Muscle layer of colon (tissue), 2 donors: ENCODE measurements at regions not wholly inside any gene's neighbourhood (a gene's known extent, or its start where the extent isn't known, plus 50 kb on each side); places are given as distances from the start of the nearest gene placed in this dataset.

Experiments
- H3K27ac ChIP-seq: one replicate; pipeline ENCODE4 v1.7.0; 2013; ENCODE audit warnings: low read depth, mild to moderate bottlenecking, low read length, moderate library complexity
- H3K27me3 ChIP-seq, 2 donors: one replicate each; pipeline ENCODE4 v1.7.0; 2013; ENCODE audit warnings: low read length in 2 of 2, mild to moderate bottlenecking in 2 of 2; ENCODE audit not compliant: insufficient read depth in 2 of 2, control insufficient read depth in 1 of 2
- H3K36me3 ChIP-seq: one replicate; pipeline ENCODE4 v1.7.0; 2013; ENCODE audit warnings: mild to moderate bottlenecking, low read length; ENCODE audit not compliant: insufficient read depth
- H3K4me1 ChIP-seq: one replicate; pipeline ENCODE4 v1.7.0; 2013; ENCODE audit warnings: mild to moderate bottlenecking, low read length; ENCODE audit not compliant: insufficient read depth
- H3K4me3 ChIP-seq, 2 donors: one replicate each; pipeline ENCODE4 v1.7.0; 2013; ENCODE audit warnings: low read length in 2 of 2, low read depth in 1 of 2, mild to moderate bottlenecking in 1 of 2, moderate library complexity in 1 of 2
- H3K9ac ChIP-seq: one replicate; pipeline ENCODE4 v1.7.0; 2013; ENCODE audit warnings: low read length
- H3K9me3 ChIP-seq: one replicate; pipeline ENCODE4 v1.7.0; 2013; ENCODE audit warnings: mild to moderate bottlenecking, low read length
- donor health status: abdominal sarcoma.
- donor health status: Adenocarcinoma of cecum.

DNA sequence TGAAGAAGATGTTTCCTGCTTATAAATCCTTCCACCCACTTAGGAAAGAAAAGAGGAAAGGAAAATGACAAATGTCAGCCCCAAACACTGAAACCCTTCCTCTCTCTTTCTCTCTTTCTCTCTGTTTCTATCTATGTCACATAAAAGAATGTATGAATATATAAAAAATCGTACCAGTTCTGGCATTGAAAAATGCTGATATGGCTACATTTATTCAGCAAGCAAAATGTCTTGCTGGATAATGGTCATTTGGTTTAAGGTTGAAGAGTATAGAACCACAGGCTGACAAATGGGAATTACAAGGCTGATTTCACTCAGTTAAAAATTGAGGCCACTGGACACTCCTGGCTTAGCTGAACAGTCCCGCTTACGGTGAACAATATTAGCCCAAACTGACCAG, 335.9 kb downstream of the PARP8 start:
- Histone ChIP-seq H3K27me3 (no peaks in the 10 kb centered on the region), H3K4me1 (no peaks in the 10 kb centered on the region), H3K9me3 (peaks cover 4% of the 10 kb centered on the region), H3K4me3 (no peak overlapping the region), H3K36me3 (no peaks in the 10 kb centered on the region), H3K9ac (no peak overlapping the region), H3K27ac (no peak overlapping the region)

DNA sequence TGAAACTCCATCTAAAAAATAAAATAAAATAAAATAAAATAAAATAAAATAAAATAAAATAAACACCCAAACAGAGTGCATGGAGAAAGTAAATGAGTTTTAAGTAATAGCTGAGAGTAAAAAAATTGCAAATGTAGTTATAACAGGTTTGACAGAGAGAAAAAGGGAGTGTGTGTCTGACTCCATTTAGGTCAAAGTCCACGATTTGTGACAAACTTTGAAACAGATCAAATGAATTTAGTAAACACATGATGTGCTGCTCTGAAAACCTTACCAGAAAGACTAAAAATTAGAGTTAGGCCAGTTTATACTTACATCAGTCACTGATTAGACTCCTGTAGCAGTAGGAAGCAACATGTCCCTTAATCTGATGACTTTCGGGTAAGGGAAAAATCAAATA, 346.6 kb downstream of the PARP8 start:
- no peak overlapping the region for H3K9ac ChIP-seq
- H3K27ac ChIP-seq: no peak overlapping the region
- no peaks in the 10 kb centered on the region for H3K36me3 ChIP-seq
- no peaks in the 10 kb centered on the region for H3K4me1 ChIP-seq
- no peaks in the 10 kb centered on the region for H3K27me3 ChIP-seq
- no peak overlapping the region for H3K4me3 ChIP-seq
- H3K9me3 ChIP-seq: no peaks in the 10 kb centered on the region

DNA sequence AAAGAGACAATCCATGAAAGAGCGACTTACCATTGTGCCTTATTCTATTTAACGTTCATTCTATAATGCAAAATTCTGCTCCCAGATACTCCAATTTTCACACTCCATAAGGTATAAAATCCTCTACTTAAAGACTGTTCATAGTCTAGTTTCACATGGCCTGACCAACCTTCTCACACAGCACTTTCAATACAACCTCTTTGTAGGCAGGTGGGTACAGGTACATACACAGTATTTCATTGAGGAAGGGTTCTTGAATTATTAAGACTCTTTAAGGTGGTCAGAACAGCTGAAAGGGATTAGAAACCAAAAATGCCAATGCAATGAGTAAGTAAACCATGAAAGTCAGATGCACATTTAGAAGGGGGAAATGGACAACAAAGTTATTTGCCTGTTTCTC, 352.0 kb downstream of the PARP8 start:
- Histone ChIP-seq H3K36me3 (no peaks in the 10 kb centered on the region), H3K4me1 (no peaks in the 10 kb centered on the region), H3K9me3 (no peaks in the 10 kb centered on the region), H3K9ac (no peak overlapping the region), H3K27ac (no peak overlapping the region), H3K27me3 (no peaks in the 10 kb centered on the region), H3K4me3 (no peak overlapping the region)

DNA sequence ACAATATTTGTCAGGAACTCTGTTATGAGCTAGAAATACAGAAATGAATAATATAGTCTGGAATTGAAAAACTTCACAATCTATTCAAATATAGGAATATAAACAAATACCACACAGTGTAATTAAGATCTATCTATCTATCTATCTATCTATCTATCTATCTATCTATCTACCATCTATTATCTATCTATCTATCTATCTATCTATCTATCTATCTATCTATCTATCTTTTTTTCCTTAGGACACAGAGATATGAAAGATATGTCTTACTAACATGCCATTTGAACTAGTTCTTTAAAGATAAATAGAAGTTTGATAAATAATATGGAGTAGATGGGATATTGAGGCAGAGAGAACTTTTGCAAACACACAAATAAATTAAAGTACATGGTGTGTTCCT, 357.8 kb downstream of the PARP8 start:
- Histone ChIP-seq H3K36me3 (no peaks in the 10 kb centered on the region), H3K9ac (no peak overlapping the region), H3K27ac (no peak overlapping the region), H3K9me3 (no peaks in the 10 kb centered on the region), H3K4me1 (no peaks in the 10 kb centered on the region), H3K4me3 (no peak overlapping the region), H3K27me3 (no peaks in the 10 kb centered on the region)

DNA sequence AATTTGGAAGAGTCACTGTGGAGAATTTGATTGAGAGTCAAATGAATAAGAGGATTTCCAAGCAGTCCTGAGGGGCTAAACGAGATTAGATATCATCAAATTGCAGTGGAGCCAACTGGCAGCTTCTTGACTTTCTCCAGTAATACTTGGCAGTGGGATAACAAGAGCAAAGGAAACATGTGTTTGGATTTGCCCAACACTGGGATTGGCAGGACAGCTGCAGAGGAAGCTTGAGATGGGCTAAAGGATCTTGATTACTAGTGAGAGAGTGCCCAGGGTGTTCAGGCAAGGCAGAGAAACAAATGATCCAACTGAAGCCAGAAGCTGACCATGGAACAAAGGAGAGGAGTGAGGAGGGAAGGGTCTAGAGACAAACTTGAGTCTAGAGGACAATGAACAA, 356.0 kb upstream of the ISL1 start:
- Histone ChIP-seq H3K27ac (no peak overlapping the region), H3K9me3 (no peaks in the 10 kb centered on the region), H3K4me3 (no peak overlapping the region), H3K27me3 (no peaks in the 10 kb centered on the region), H3K36me3 (no peaks in the 10 kb centered on the region), H3K9ac (no peak overlapping the region), H3K4me1 (no peaks in the 10 kb centered on the region)

DNA sequence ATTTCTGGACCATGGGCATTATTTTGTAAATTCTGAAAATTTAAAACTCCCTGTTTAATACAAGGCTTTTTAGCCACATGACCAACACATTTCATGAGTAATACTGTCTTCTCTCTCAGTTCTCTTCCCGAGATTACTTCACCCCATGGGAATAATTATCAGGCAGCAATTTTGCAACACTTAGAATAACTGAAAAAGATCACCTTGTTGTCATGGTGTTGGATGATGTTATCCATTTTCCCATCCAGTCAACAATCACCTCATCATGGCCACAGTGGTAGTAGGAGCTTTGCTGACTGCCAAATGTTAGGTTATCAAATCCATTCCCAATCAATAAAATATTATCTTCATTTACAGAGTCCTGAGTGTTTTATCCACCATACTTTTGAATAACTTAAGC, 354.9 kb upstream of the ISL1 start:
- H3K27me3 ChIP-seq: no peaks in the 10 kb centered on the region
- H3K4me1 ChIP-seq: no peaks in the 10 kb centered on the region
- H3K27ac ChIP-seq: no peak overlapping the region
- no peak overlapping the region for H3K9ac ChIP-seq
- H3K4me3 ChIP-seq: no peak overlapping the region
- no peaks in the 10 kb centered on the region for H3K9me3 ChIP-seq
- H3K36me3 ChIP-seq: no peaks in the 10 kb centered on the region

DNA sequence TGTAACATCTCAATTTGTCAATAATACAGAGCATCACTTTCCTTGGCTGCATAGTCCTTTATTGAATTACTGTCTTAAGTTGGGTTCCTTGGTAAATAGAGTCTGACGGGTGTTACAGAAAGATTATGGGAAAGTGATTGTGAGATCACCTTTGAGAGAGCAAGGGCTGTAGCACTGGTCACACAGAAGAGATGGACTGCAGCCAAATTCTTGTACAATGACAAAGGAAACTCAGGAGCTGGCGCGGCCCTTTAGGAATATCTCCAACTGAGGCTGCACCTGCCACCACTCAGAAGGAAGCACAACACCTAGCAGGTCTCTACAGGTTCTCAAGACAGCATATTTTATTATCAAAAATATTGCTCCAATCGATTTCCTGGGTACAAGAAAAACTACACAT, 350.0 kb upstream of the ISL1 start:
- H3K27ac ChIP-seq: no peak overlapping the region
- no peak overlapping the region for H3K4me3 ChIP-seq
- H3K36me3 ChIP-seq: no peaks in the 10 kb centered on the region
- H3K4me1 ChIP-seq: no peaks in the 10 kb centered on the region
- no peaks in the 10 kb centered on the region for H3K9me3 ChIP-seq
- H3K27me3 ChIP-seq: no peaks in the 10 kb centered on the region
- no peak overlapping the region for H3K9ac ChIP-seq

DNA sequence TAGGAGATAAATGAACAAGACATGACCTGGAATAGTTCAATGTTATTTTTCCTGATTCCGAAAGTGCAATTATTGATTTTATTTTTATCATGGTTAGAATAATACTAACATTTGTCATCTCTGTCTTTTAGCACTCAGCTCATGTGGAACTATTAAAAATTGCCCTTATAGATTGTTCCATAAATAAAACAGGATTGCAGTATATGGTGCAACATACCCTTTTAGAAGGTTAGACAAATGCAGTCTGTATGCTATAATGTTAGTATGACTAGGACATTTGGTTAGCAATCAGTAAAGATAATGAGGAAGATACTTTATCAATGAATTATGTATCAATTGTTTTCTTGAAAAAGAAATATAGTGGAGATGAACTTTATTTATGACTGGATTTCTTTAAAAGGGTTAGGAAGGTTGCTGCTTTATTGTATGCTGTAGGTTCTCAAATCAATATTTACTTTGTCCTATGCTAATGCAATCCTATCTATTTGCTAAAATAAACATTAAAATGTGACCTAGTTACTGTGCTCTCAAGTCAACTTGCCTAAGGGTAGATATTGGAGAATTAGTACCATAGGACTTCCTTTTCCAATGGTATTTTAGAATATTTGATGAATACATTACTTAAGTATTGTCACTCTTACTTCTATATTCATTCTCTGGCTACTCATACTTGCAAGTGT, 348.9 kb upstream of the ISL1 start:
- H3K27me3 ChIP-seq: no peaks in the 10 kb centered on the region
- no peak overlapping the region for H3K9ac ChIP-seq
- H3K36me3 ChIP-seq: no peaks in the 10 kb centered on the region
- H3K27ac ChIP-seq: no peak overlapping the region
- no peaks in the 10 kb centered on the region for H3K4me1 ChIP-seq
- H3K9me3 ChIP-seq: no peaks in the 10 kb centered on the region
- no peak overlapping the region for H3K4me3 ChIP-seq

DNA sequence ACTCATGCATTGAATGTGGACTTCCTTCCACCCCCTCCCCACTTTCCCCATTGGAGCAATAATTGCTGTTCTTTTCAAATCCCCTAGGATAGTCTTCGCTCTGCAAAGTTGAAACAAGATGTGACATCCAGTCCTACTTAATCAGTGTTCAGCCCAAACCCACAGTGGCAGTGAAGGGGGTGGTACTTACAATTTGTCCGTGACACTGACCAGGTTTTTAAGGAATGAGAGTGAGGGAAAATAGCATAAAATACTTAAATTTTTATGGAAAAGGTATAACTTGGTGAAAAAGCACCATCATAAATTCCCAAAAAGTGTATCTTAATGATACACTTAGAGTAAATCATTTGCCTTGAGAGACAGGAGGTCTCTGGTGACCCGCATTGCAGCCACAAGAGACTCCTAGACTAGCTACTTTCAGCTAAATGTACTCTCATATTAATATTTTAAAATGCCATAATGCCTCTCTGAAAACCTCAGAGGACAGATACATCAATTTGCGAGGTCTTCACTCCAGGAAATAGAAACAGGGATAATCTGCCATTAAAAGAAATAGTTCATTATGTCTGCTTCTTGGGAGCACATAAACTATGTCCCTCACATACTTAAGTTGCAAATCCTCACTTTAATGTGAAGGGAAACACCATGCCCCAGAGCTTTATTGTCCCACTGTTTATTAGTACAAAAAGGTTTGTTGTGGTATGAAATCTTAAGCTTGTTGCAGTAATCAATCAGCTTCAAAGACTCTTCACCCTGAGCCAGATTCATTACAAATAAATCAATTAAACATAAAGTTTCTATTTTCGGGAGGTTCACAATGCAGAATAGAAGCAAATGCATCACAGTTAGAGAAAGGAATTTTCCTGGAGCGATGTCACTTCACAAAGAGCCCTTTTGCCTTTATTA, 343.6 kb upstream of the ISL1 start:
- Histone ChIP-seq H3K9me3 (no peaks in the 10 kb centered on the region), H3K27me3 (no peaks in the 10 kb centered on the region), H3K9ac (no peak overlapping the region), H3K4me1 (no peaks in the 10 kb centered on the region), H3K4me3 (no peak overlapping the region), H3K27ac (no peak overlapping the region), H3K36me3 (no peaks in the 10 kb centered on the region)

DNA sequence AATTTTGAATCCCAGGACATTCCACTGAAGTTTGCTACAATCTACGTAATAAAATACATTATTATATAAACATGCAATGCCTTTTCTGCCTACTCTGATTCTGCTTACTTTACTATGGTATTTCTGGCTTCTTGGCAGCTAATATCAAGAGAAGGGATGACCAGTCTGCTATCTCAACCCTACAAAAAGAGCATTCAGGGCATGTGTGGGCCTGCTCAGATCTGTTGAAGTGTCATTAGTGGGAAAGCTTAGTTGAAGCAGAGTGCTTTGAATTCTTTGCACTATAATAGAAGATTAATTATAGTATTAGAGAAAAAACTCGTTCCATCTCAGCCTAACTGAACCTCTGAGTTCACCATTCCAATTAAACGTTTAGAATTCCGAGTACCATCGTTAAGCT, 339.5 kb upstream of the ISL1 start:
- H3K9me3 ChIP-seq: no peaks in the 10 kb centered on the region
- H3K4me3 ChIP-seq: no peak overlapping the region
- H3K36me3 ChIP-seq: no peaks in the 10 kb centered on the region
- no peak overlapping the region for H3K9ac ChIP-seq
- no peaks in the 10 kb centered on the region for H3K4me1 ChIP-seq
- H3K27ac ChIP-seq: no peak overlapping the region
- no peaks in the 10 kb centered on the region for H3K27me3 ChIP-seq

DNA sequence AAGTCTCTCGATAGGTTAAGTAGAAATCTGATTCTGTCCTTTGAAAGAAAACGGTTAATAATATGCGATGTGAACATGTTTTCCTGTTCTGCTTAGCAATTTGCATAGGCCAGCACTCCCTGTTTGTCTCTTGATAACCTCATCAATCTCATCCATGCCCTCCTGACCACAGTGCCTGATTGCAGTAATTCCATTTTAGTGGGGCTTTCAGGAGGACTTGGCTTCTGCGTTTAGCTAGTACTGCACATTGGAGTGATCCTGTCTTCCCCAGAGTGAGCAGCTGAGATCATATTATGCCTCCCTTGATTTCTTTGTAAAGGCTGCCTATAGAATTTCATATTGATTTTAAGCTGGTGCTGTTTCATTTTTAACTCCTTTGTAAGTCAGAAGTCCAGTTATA, 335.9 kb upstream of the ISL1 start:
- H3K9ac ChIP-seq: no peak overlapping the region
- H3K4me1 ChIP-seq: no peaks in the 10 kb centered on the region
- no peaks in the 10 kb centered on the region for H3K36me3 ChIP-seq
- H3K27me3 ChIP-seq: no peaks in the 10 kb centered on the region
- H3K27ac ChIP-seq: no peak overlapping the region
- H3K4me3 ChIP-seq: no peak overlapping the region
- H3K9me3 ChIP-seq: no peaks in the 10 kb centered on the region

DNA sequence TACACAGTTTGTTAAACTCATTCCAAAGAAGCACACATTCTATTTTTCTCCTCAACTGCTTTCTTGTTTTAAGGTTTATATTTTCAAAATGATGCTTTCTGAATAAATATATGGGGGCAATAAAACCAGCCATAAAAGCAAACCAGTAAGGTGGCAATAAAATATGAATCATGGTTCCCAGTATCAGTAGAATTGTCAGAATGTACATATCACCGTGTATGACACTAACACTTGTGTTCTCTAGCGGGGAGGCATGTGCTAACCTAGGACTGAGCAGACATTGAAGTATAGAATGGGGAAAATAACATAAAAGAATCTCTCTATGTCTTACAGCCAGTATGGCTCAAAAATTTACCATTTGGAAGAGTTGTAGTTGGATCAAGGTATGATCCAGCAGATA, 329.9 kb upstream of the ISL1 start:
- no peak overlapping the region for H3K9ac ChIP-seq
- H3K27ac ChIP-seq: no peak overlapping the region
- H3K4me3 ChIP-seq: no peak overlapping the region
- no peaks in the 10 kb centered on the region for H3K36me3 ChIP-seq
- H3K27me3 ChIP-seq: no peaks in the 10 kb centered on the region
- H3K4me1 ChIP-seq: no peaks in the 10 kb centered on the region
- no peaks in the 10 kb centered on the region for H3K9me3 ChIP-seq
